Mucosa of descending colon (tissue), 3 donors: ENCODE measurements at regions not wholly inside any gene's neighbourhood (a gene's known extent, or its start where the extent isn't known, plus 50 kb on each side); places are given as distances from the start of the nearest gene placed in this dataset.

Source experiments
- ATAC-seq: fragments of 200-7000 bp; cut with Tn5 transposase; one replicate; pipeline ENCODE4 v1.9.1; 2020; ENCODE audit warnings: mild to moderate bottlenecking, moderate library complexity
- DNase-seq, 3 donors: peaks; one replicate each; pipeline ENCODE4 v3.0.0-alpha.2; 2020
- H3K36me3 ChIP-seq: fragments of 200-600 bp; one replicate; pipeline ENCODE4 v1.8.0; 2021; ENCODE audit warnings: low read depth, mild to moderate bottlenecking
- H3K4me1 ChIP-seq: fragments of 200-600 bp; one replicate; pipeline ENCODE4 v1.8.0; 2021; ENCODE audit warnings: low read depth, mild to moderate bottlenecking
- H3K4me3 ChIP-seq: fragments of 200-600 bp; one replicate; pipeline ENCODE4 v1.8.0; 2021; ENCODE audit warnings: mild to moderate bottlenecking
- H3K9me3 ChIP-seq: fragments of 200-600 bp; one replicate; pipeline ENCODE4 v1.8.0; 2021; ENCODE audit warnings: mild to moderate bottlenecking
- CTCF ChIP-seq: fragments of 200-600 bp; IDR thresholded peaks from one replicate; pipeline ENCODE4 v1.8.0; 2022; ENCODE audit warnings: antibody characterized with exemption, mild to moderate bottlenecking
- intact Hi-C, 2 donors: fragments of 100-400 bp; cut with DNase I in 1 of 2; cut with micrococcal nuclease in 1 of 2; formaldehyde crosslinking; loops; one replicate each; pipeline versions ENCODE4 v1.11.0 to v1.11.1; 2022; cut with DNase I, micrococcal nuclease
- donor health status: DM: no; HTN: no; CAD: no; lungs with moderate emphysema.
- donor health status: DM: no; HTN: no; CAD: no.
- donor health status: DM: no; HTN: yes; CAD: no.

DNA sequence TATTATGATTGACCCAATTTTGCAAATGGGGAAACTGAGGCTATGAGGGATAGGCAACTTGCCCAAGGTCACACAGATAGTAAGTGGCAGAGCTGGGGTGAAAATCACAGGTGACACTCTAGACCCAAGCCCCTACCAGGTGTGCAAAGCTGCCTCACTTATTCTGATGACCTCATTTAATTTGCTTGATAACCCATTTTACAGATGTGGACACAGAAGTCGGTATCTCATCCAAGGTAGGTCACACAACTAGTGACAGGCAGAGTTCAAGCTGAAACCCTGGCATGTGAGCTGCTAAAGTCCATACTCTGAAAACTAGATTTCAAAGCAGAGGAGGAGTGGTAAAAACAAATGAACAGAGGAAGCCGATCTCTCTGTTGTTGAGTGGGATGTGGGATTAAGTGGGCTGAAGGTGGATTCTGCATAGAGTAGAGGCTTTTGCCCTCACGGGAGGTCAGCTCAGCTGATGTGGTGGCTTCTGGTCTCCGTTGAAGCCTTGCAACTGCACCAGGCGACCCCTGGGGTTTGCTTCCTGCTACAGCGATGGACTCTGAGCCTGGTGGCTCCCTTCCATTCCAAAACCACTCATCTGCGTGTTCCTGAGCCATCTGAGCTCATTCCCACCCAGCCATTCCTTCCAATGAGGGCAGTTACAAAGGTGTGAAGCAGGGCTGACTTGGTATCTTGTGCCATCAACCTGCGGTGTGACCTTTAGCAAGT is 164.3 kb upstream of the FHL2 start:
- no peaks in the 10 kb centered on the region for H3K9me3 ChIP-seq
- intact Hi-C loops = no loop called here
- ATAC-seq (no peak), DNase-seq (no peak)
- H3K4me1 ChIP-seq = no peaks in the 10 kb centered on the region
- H3K36me3 ChIP-seq = no peaks in the 10 kb centered on the region
- no peak overlapping the region for H3K4me3 ChIP-seq
- no peak for TF ChIP-seq CTCF

DNA sequence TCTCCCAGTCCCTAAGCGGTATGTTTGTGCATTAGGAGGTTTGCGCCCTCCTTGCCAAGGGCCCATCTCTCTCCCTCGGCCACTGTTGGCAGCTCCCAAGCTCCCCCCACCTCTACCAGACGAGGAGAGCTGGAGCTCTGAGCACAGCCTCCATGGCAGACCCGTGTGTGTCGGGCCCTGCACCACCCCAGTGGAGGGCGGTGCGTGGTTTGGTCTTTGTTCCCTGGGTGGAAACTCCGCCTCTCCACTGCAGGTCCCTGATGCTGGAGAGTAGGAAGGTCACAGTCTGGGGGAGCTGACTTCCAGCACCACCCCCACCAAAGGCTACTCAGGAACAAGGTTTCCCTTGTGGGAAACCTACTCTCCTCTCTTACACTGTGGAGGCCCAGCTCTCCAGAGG is 162.6 kb upstream of the FHL2 start:
- TF ChIP-seq CTCF = no peak
- ATAC-seq = no peak
- DNase-seq = no peak
- Histone ChIP-seq H3K36me3 (no peaks in the 10 kb centered on the region), H3K4me1 (no peaks in the 10 kb centered on the region), H3K9me3 (no peaks in the 10 kb centered on the region), H3K4me3 (no peak overlapping the region)
- intact Hi-C loops = no loop called here

DNA sequence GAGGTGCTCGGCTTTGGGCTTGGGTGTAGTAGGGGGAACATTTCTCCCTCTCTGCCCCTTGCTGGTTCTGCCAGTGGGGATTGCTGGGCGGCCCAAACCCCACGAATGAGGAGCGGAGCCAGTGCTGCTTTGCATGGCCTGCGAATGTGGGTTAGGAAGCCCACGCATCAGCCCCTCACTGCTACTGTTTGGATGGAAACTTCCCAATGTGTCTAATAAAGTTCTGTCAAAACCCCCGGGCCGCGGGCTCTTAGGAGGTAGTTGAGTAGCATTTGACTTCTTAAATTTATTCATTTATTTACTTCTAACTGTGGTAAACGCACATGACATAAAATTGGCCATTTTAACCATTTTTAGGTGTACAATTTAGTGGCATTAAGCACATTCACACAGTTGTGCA is 161.3 kb upstream of the FHL2 start:
- H3K4me1 ChIP-seq = no peaks in the 10 kb centered on the region
- TF ChIP-seq CTCF = no peak
- H3K36me3 ChIP-seq = no peaks in the 10 kb centered on the region
- DNase-seq = no peak
- no peak overlapping the region for H3K4me3 ChIP-seq
- intact Hi-C loops = no loop called here
- ATAC-seq = no peak
- H3K9me3 ChIP-seq = no peaks in the 10 kb centered on the region

- H3K4me3 ChIP-seq = no peak overlapping the region
- TF ChIP-seq CTCF = no peak
- no peak for ATAC-seq
- H3K36me3 ChIP-seq = no peaks in the 10 kb centered on the region
- no peaks in the 10 kb centered on the region for H3K4me1 ChIP-seq
- no peak for DNase-seq
- intact Hi-C loops = no loop called here
- no peaks in the 10 kb centered on the region for H3K9me3 ChIP-seq
Observed at GRCh38 chr2:105557021-105557920, 158.4 kb upstream of the FHL2 start.

DNA sequence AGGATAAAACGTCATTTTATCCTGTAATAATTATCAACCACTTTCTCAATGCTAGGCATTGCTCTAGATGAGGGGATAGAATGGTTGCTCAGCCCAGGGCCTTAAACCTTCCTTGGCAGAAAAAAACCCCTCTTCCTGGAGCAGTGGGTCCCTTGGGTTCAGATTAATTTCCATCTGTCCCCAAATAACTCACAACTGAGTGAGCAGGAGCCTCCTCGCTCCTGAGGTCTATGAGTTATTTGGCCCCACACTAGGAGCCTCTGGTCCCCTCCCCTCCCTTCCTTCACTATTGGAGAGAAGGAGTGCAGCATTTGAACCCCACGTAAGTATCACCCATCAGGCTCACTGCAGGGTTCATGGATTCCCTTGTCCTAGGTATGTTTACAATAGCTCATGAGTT is 157.5 kb upstream of the FHL2 start:
- Histone ChIP-seq H3K4me1 (no peaks in the 10 kb centered on the region), H3K9me3 (no peaks in the 10 kb centered on the region), H3K4me3 (no peak overlapping the region), H3K36me3 (no peaks in the 10 kb centered on the region)
- no peak for TF ChIP-seq CTCF
- no peak for DNase-seq
- ATAC-seq = no peak
- intact Hi-C loops = no loop called here
